ENCODE measurements at regions not wholly inside any gene's neighbourhood (a gene's known extent, or its start where the extent isn't known, plus 50 kb on each side); places are given as distances from the start of the nearest gene placed in this dataset.
A peak's percentile ranks its signal among the peaks of the same experiment; 100 is the strongest.
"Not testable (repeated sequence)": the region's sequence is repeated elsewhere in the genome, so short reads cannot be mapped to it uniquely, and the experiment has no call there.

DNA sequence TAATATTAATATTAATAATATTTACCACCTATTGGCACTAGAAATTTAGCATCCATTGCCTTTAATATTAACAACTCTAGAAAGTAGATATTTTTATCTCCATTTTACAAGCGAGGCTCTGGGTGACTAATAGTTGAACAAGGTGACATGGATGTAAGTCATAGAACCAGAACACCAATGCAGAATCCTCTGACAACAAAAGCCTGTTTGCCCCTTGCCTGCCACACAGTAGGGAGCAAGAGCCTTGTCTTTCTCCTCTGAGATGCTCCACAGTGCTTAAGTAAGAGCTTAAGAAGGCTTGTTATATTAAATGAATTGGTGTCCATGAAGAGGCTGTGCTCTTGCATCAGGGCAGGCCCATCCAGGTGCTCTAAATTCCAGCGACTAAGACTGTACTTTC is 51.2 kb upstream of the LBX1 start:
- Mint-ChIP-seq H3K4me3 (no peak overlapping the region), H3K27ac (no peak overlapping the region), H3K4me1 (peaks cover 9% of the 10 kb centered on the region), H3K9me3 (no peaks in the 10 kb centered on the region), H3K27me3 (peaks cover 24% of the 10 kb centered on the region), H3K36me3 (no peaks in the 10 kb centered on the region)
- ATAC-seq (ENCODE audit: low read depth) (no peak), DNase-seq (ENCODE audit: low spot score in 2 of 2) (no peak)

DNA sequence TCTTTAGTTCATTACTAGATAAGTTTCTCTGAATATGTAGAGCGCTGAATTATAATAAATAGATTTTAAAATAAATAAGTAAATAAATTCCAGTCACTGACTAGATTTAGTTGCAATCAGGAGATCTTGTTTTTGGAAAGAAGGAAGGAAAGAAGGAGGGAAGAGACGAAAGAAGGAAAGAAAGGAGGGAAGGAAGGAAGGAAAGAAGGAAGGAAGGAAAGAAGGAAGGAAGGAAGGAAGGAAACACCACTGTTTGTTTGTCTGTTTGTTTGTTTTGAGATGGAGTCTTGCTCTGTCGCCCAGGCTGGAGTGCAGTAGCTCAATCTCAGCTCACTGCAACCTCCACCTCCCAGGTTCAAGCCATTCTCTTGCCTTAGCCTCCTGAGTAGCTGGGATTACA is 51.7 kb upstream of the LBX1 start:
- H3K27ac Mint-ChIP-seq; DNase-seq (ENCODE audit: low spot score in 2 of 2); H3K4me3 Mint-ChIP-seq; ATAC-seq (ENCODE audit: low read depth); H3K36me3 Mint-ChIP-seq; H3K9me3 Mint-ChIP-seq: not testable (repeated sequence)
- Mint-ChIP-seq H3K27me3 (peaks cover 26% of the 10 kb centered on the region), H3K4me1 (peaks cover 11% of the 10 kb centered on the region)

DNA sequence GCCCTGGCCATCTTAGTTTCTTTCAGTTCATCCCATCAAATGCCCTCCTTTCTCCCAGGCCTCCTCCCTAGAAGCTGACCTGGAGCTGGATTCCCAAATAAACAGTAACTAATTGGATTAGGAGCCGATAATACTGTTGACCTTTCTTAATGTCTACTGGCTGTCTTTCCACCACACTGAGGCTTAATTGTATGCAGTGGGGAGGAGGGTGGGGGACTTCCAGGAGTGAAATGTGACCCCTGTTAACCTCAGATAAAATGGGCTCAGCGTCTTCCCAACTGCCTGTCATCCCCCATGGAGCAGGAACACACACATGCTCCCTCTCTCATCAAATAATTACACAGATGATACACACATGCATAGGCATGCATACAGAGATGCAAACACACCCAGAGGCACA is 53.7 kb upstream of the LBX1 start:
- no peaks in the 10 kb centered on the region for H3K9me3 Mint-ChIP-seq
- no peak overlapping the region for H3K27ac Mint-ChIP-seq
- peaks cover 15% of the 10 kb centered on the region for H3K4me1 Mint-ChIP-seq
- no peak overlapping the region for H3K4me3 Mint-ChIP-seq
- DNase-seq (ENCODE audit: low spot score in 2 of 2) (no peak), ATAC-seq (ENCODE audit: low read depth) (no peak)
- H3K27me3 Mint-ChIP-seq, result peaks cover 32% of the 10 kb centered on the region
- no peaks in the 10 kb centered on the region for H3K36me3 Mint-ChIP-seq

DNA sequence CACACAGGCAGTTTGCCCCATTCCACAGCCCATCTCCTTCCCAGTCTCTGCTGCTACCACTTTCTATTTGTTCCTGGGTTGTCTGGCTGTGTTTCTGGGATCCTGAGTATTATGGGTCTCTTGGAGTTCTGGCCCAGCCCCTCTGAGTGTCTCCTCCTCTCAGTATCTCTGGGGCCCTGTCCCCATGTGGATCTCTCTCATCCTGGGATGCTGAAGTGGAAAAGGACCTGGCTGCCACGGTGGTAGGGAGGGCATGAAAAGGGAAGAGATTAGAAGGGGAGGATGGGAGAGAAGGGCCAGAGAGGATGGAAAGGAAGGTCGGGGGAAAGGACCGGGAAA is 54.5 kb upstream of the LBX1 start:
- Mint-ChIP-seq H3K27me3 (peaks cover 32% of the 10 kb centered on the region), H3K9me3 (no peaks in the 10 kb centered on the region), H3K36me3 (no peaks in the 10 kb centered on the region), H3K4me3 (peak overlapping the region; percentile 33), H3K4me1 (peaks cover 15% of the 10 kb centered on the region), H3K27ac (no peak overlapping the region)
- no peak for DNase-seq (ENCODE audit: low spot score in 2 of 2)
- no peak for ATAC-seq (ENCODE audit: low read depth)

DNA sequence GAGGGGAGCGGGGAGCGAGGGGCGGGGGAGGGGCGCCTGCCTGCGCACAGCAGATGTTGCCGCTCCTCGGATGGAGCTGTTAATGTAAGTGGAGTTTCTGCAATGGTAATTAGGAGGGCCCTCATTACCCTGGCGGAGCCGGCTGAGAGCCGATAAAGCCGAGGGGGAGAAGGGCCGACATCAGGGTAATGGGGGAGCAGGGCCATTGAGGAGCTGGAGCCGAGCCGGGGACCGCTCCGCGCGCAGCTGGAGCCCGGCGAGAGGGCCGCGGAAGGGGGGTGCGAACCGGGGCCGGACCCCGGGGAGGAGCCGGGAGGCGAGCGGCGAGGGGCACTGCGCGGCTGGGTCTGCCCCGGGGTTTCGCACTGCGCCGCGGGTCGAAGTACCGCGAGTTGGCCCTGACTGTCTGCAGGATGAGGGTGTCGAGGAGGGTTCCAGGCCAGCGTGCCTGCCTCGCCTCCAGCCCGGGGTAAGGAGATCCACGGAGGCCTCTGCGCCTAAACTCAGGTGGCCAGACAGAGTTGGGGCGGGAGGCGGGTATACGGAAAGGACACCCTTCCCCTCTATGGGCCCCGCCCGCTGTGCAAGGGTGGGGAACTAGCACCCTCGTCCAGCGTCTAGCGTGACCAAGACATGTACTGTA is 55.0 kb upstream of the LBX1 start:
- Mint-ChIP-seq H3K4me3 (peak overlapping the region; percentile 33), H3K36me3 (no peaks in the 10 kb centered on the region), H3K27ac (no peak overlapping the region), H3K4me1 (peaks cover 15% of the 10 kb centered on the region), H3K9me3 (no peaks in the 10 kb centered on the region), H3K27me3 (peaks cover 32% of the 10 kb centered on the region)
- no peak for DNase-seq (ENCODE audit: low spot score in 2 of 2)
- peak; percentile 19 for ATAC-seq (ENCODE audit: low read depth)

DNA sequence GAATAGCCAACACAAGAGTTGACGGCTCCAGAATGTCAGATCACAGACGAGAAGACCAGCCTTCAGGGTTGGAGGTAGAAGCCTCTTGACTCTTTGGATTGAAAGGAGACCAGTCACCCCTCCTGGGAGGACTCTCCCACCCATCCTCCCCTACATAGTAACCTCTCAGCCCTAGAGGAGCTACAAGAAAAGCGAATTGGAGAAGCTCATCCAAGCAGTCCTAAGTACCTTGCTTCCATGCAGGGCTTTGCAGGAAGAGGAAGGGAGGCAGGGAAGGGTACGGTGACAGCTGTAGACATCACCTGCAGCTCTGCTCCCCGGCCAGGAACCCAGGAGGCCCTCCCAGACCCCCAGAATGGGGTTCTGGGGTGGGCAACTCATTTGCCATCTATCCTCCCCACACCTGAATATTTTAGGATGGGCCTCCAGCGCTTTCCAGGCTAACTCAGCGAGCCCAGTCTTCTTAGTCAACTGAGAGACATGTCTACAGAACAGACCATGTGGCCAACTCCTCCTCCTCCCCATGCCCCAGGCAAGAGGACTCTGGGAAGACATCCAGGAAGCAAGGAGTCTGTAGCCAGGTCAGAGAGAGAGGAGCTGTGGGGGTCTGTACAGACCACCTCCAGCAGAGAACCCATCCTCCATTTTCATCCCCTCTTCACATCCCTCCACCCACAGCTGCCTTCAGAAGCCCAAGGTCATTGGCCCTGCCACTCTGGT is 55.6 kb upstream of the LBX1 start:
- H3K27ac Mint-ChIP-seq, result no peak overlapping the region
- no peaks in the 10 kb centered on the region for H3K9me3 Mint-ChIP-seq
- peaks cover 38% of the 10 kb centered on the region for H3K27me3 Mint-ChIP-seq
- H3K36me3 Mint-ChIP-seq, result no peaks in the 10 kb centered on the region
- ATAC-seq (ENCODE audit: low read depth) (no peak), DNase-seq (ENCODE audit: low spot score in 2 of 2) (no peak)
- H3K4me1 Mint-ChIP-seq, result peaks cover 15% of the 10 kb centered on the region
- H3K4me3 Mint-ChIP-seq, result no peak overlapping the region

DNA sequence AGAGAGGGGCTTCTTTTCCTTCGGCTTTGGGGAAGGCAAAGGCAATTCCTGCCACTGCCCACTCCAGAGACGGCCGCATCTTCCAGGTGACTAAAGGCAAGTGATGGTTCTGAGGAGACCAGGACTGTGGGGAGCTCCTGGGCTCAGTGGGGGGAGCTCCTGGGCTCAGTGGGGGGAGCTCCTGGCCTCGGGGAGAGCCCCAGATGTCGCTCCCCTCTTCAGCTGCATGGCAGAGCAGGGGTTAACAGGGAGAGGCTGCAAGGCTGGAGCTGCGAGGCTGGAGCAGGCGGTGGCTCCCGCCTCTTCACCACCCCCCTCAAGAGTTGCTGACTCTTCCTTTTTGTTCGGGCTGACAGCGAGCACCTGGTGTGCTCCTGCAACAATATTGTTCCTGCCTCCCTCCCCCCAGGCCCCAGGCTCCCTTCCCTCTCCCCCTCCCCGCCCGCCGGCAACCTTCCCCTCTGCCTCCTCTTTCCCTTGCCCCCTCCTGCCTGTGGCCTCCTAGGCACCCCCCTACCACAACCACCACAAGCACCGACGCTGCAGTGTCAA is 56.3 kb upstream of the LBX1 start:
- Mint-ChIP-seq H3K27me3 (peaks cover 43% of the 10 kb centered on the region), H3K9me3 (no peaks in the 10 kb centered on the region), H3K4me1 (peaks cover 19% of the 10 kb centered on the region), H3K4me3 (no peak overlapping the region), H3K36me3 (no peaks in the 10 kb centered on the region), H3K27ac (no peak overlapping the region)
- DNase-seq (ENCODE audit: low spot score in 2 of 2) (no peak), ATAC-seq (ENCODE audit: low read depth) (no peak)

DNA sequence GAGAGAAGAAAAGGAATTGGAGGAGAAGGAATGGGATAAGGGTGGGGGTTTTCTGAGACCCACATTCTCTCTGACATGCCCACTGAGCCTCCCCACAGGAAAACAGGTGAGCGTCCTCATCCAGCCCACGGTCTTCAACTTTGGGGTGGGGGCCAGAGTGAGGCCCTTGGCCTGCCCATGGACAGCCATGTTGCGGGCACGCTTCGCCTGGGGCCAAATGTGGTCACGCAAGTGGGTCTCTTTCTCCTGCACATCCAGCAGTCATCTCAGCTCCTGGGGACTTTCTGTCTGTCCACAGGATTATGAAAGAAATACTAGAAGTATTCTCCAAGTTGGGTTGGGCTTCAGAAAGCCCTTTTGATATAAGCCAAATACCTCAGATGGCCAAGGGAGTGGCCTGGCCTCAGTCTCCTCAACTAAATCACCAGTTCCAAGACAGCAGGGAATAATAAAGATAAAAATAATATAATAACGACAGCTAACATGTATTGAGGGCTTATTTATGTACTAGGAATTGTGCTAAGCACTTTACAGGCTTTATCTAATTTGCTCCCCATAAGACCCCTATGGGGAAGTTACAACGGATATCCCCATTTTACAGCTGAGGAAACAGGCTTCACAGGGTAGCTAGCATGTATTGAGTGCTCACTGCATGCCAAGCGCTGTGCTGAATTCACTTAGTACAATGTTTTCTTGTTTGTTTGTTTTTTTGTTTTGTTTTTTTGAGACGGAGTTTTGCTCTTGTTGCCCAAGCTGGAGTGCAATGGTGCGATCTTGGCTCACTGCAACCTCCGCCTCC is 57.2 kb upstream of the LBX1 start:
- Mint-ChIP-seq H3K36me3 (no peaks in the 10 kb centered on the region), H3K27me3 (peaks cover 44% of the 10 kb centered on the region), H3K9me3 (no peaks in the 10 kb centered on the region), H3K27ac (no peak overlapping the region), H3K4me3 (no peak overlapping the region), H3K4me1 (peaks cover 17% of the 10 kb centered on the region)
- DNase-seq (ENCODE audit: low spot score in 2 of 2) (no peak), ATAC-seq (ENCODE audit: low read depth) (peak; percentile 59)

DNA sequence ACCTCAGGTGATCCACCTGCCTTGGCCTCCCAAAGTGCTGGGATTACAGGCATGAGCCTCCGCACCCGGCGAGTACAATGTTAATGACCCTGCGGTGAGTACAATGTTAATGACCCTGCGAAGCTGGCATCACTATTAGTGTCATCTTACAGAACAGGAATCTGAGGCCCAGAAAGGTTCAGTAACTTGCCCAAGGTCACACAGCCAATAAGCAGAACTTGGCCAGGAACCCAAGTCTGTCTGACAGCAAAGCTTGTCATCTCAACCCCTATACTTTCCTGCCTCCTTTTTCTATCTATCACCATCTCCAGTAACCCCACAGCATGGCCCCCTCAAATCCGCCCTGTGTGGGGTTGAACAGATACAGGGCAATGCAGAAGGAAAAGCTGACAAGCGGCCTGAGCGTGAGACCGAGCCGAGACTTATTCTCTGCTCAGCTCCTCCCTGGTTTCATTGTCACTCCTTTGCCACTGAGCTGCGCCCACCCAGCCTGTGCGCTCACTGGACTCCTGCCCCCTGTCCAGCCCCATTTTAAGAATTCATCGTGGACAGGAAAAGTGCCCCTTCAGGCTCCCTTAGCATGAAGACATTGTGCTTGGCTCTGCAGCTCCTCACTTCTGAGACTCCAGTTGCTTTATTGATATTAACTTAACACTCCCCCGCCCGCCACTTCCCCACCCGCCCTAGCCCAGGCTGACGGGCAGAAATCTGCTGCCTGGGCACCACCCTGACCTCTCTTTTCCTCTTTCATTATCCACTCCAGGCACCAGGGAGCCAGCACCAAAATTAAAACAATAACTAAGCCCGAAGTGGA is 58.1 kb upstream of the LBX1 start:
- no peaks in the 10 kb centered on the region for H3K36me3 Mint-ChIP-seq
- DNase-seq (ENCODE audit: low spot score in 2 of 2) (no peak), ATAC-seq (ENCODE audit: low read depth) (no peak)
- no peak overlapping the region for H3K27ac Mint-ChIP-seq
- peaks cover 44% of the 10 kb centered on the region for H3K27me3 Mint-ChIP-seq
- H3K4me1 Mint-ChIP-seq, result peaks cover 19% of the 10 kb centered on the region
- no peak overlapping the region for H3K4me3 Mint-ChIP-seq
- H3K9me3 Mint-ChIP-seq, result no peaks in the 10 kb centered on the region

DNA sequence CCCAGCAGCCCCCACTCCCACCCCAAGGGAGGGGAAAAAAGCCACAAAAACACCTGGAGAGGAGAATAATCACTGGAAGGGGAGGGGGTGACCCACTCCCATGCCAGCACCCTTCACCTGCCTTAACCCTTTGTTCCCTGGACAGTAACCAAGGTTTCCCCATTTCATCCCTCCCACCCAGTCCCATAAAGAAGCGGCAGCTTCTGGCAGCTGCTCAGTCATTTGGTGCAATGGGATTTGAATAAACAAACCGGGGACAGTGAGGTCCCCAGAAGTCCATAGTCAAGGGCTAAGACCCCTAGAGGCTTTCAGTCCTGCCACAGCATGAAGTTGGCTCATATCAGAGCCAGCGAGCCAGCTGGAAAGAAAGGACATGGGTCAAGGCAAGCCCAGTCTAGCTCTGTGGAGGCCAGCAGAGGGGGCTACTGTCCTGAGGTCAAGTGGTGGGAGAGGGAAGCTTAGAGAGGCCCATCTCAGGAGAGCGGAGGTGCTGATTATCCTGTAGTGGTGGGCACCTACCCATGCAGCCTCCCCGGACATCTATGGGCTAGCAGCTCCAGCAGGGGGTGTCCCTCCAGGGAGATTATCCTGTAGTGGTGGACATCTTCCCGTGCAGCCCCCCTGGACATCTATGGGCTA is 58.9 kb upstream of the LBX1 start:
- no peak overlapping the region for H3K4me3 Mint-ChIP-seq
- H3K4me1 Mint-ChIP-seq, result peaks cover 23% of the 10 kb centered on the region
- no peaks in the 10 kb centered on the region for H3K9me3 Mint-ChIP-seq
- no peak overlapping the region for H3K27ac Mint-ChIP-seq
- DNase-seq (ENCODE audit: low spot score in 2 of 2) (no peak), ATAC-seq (ENCODE audit: low read depth) (no peak)
- no peaks in the 10 kb centered on the region for H3K36me3 Mint-ChIP-seq
- peaks cover 44% of the 10 kb centered on the region for H3K27me3 Mint-ChIP-seq

DNA sequence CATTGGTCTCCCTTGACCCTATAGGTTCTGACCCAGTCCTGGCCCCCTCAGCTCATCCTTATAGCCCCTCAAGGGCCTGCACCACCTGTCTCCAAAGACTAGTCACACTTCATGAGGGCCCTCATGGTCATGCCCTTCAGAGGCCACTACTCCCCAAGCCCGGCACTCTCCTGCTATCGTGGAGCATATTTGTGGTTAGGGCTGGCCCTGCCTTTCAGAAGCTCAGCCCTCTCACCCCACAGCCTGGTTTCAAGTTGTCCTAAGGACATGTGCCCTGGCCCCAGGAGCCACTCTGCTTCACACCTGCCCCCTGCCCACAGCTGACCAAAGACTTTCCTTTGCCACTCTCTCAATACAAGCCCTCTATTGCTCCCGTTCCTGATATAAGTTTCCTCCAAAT is 60.3 kb upstream of the LBX1 start:
- H3K27ac Mint-ChIP-seq, result no peak overlapping the region
- H3K4me3 Mint-ChIP-seq, result no peak overlapping the region
- DNase-seq (ENCODE audit: low spot score in 2 of 2) (no peak), ATAC-seq (ENCODE audit: low read depth) (no peak)
- H3K4me1 Mint-ChIP-seq, result peaks cover 17% of the 10 kb centered on the region
- H3K9me3 Mint-ChIP-seq, result no peaks in the 10 kb centered on the region
- no peaks in the 10 kb centered on the region for H3K36me3 Mint-ChIP-seq
- peaks cover 43% of the 10 kb centered on the region for H3K27me3 Mint-ChIP-seq

DNA sequence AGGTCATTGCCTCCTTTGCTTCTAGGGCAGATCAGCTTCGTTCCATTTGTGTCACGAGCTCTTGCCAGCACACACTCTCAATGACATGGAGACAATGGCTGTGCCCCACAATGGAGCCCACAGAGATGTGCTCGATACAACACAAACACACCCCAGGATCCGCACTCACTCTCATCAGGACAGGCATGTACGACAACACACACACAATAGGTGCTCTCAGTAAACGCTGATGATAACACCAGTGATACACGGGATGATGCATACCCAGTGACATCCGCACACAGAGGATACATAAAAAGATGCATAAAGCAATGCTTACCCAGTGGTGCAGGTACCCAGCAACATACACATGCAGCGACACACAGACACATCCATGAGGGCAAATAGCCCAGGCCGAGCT is 61.2 kb upstream of the LBX1 start:
- no peak for ATAC-seq (ENCODE audit: low read depth)
- H3K9me3 Mint-ChIP-seq, result no peaks in the 10 kb centered on the region
- no peaks in the 10 kb centered on the region for H3K36me3 Mint-ChIP-seq
- no peak overlapping the region for H3K27ac Mint-ChIP-seq
- no peak overlapping the region for H3K4me3 Mint-ChIP-seq
- peaks cover 17% of the 10 kb centered on the region for H3K4me1 Mint-ChIP-seq
- DNase-seq (ENCODE audit: low spot score in 2 of 2), result no peak
- peaks cover 37% of the 10 kb centered on the region for H3K27me3 Mint-ChIP-seq

DNA sequence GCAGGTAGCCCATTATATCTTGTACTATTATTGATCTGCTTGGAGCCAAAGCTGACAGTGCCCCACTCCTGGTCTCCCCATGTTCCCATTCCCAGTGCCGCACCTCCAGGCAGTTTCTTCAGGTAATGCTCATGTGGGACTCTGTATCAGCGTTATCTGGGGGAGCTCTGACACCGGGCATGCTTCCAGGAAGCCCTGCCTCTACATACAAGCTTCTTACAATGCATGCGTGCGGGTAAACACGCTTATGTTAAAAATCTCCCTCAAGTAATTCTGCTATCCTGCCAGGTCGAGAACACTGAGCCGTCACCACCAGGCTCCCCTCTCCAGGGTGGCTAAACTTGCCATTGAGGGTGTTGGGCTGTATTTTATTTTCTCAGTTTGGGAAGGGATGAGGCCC is 61.6 kb upstream of the LBX1 start:
- Mint-ChIP-seq H3K9me3 (no peaks in the 10 kb centered on the region), H3K27ac (no peak overlapping the region), H3K36me3 (no peaks in the 10 kb centered on the region), H3K4me3 (no peak overlapping the region), H3K27me3 (peaks cover 40% of the 10 kb centered on the region), H3K4me1 (peaks cover 15% of the 10 kb centered on the region)
- ATAC-seq (ENCODE audit: low read depth), result no peak
- DNase-seq (ENCODE audit: low spot score in 2 of 2), result no peak

All from memory B cell (primary cell).